H1 (cell line): ENCODE measurements at regions not wholly inside any gene's neighbourhood (a gene's known extent, or its start where the extent isn't known, plus 50 kb on each side); places are given as distances from the start of the nearest gene placed in this dataset.

Experiments
- CBX8 ChIP-seq: fragments of 300-800, 300-1000 bp; sonication (generic); IDR thresholded peaks from 2 replicates; pipeline ENCODE4 v1.7.1; 2016; ENCODE audit warnings: low read depth, low read length, borderline replicate concordance
- MAFK ChIP-seq: IDR thresholded peaks from 2 replicates; pipeline ENCODE4 v1.6.1; 2012; ENCODE audit warnings: low read depth, mild to moderate bottlenecking, improper control_type of control experiment, low read length

DNA sequence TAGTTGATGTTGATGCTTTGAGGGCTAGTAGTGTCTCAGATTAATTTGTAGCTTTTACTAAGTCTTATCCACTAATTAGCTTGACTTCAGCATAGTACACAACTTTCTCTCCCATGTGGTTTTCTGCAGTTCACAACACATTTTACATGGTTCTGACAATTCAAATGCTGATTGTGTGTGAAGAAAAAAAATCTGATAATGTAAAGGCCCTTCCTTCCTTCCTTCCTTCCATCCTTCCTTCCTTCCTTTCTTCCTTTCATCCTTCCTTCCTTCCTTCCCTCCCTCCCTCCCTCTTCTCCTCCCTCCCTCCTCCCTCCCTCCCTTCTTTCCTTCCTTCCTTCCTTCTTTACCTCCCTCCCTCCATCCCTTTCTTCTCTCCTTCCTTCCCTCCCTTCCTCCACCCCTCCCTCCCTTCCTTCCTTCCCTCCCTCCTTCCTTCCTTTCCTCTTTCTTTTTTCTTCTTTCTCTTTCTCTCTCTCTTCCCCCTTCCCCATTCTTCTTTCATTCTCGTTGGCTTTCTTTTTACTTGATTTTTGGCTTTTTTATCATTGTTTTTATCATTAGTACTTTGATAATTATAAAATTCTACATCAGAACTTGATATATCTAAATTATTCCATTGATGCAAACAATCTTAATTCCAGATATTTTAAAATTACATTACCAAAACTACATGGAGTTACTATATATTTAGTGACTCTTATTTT is 1415.6 kb downstream of the LRFN5 start (continued):
- TF ChIP-seq CBX8 (no peak), MAFK (no peak)
